ENCODE measurements at regions not wholly inside any gene's neighbourhood (a gene's known extent, or its start where the extent isn't known, plus 50 kb on each side); places are given as distances from the start of the nearest gene placed in this dataset.

DNA sequence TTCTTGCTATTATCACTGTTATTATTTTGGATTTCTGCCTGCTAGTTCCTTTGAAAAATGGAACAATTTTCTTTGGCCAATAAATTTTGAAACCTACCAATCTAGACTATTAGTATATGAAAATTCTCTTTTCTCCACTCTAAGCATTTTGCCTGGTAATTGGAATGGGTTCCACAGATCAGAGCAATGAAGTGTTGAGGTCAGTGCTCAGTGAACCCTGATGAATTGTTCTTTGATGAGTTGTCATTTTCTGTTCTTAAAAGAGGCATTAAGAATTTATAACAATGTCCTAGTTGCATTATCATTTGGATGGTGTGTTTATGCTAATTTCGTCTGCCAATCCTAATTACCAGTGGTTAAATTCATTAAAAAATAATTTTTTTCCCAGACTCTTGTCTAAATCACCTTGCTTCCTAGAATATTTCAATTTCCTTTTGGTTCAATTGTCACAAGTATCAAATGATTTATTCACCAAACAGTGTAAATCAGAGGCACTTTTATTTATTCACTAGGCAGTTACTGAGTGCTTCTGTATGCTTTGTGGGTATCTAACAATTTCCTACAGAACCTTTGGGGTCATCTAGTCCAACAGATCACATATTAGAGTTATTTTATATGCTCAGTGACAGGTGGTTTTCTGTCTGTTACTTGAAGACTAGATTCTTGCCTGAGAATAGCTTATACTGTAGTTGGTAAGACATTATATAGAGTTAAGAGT is 239.0 kb downstream of the DNAJB9 start:
- DNase-seq, result no peak
- Histone ChIP-seq H3K27me3 (no peaks in the 10 kb centered on the region), H3K27ac (no peak overlapping the region), H3K4me1 (no peaks in the 10 kb centered on the region), H3K9me3 (no peaks in the 10 kb centered on the region), H3K4me3 (no peak overlapping the region), H3K36me3 (no peaks in the 10 kb centered on the region)
- no peak for TF ChIP-seq CTCF (IDR thresholded peaks at IDR 0.05)
- intact Hi-C loops (cut with DNase I; ENCODE audit: low total_unique reads), result no loop called here

GRCh38 chr7:108809356-108809755 is 239.7 kb downstream of the DNAJB9 start:
- intact Hi-C loops (cut with DNase I; ENCODE audit: low total_unique reads), result no loop called here
- Histone ChIP-seq H3K4me1 (no peaks in the 10 kb centered on the region), H3K36me3 (no peaks in the 10 kb centered on the region), H3K27ac (no peak overlapping the region), H3K9me3 (no peaks in the 10 kb centered on the region), H3K27me3 (no peaks in the 10 kb centered on the region), H3K4me3 (no peak overlapping the region)
- DNase-seq, result no peak
- no peak for TF ChIP-seq CTCF (IDR thresholded peaks at IDR 0.05)

DNA sequence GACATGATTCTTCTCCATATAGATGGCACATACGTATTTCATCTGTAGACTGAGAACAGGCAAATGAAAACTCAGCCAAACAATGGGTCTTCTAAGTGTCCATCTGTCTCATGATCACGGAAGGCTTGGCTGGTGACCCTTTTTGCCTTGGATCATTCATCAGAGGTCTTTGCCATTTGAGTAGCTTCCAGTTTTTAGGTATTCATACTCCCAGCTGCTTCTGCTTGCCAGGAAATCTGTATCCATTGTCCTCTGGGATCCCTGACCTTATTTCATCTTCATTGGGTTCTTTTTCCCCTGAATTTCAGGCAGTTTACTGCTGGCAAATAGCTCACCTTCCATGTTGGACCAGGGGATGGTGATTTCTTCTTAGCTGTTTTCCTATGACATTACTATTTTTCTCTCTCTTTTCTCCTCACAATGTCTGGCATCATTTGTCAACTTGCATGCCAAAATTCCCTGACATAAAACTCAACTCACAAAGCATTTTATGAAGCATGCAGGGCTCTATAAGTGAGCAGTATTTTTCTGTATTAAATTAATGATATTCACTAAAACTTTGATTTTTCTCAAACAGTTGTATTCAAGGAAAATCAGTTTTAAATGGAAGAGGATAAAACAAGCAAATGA is 241.2 kb downstream of the DNAJB9 start:
- H3K9me3 ChIP-seq, result no peaks in the 10 kb centered on the region
- intact Hi-C loops (cut with DNase I; ENCODE audit: low total_unique reads), result no loop called here
- H3K4me1 ChIP-seq, result no peaks in the 10 kb centered on the region
- no peak overlapping the region for H3K27ac ChIP-seq
- H3K27me3 ChIP-seq, result no peaks in the 10 kb centered on the region
- DNase-seq, result no peak
- TF ChIP-seq CTCF (IDR thresholded peaks at IDR 0.05), result no peak
- no peaks in the 10 kb centered on the region for H3K36me3 ChIP-seq
- H3K4me3 ChIP-seq, result no peak overlapping the region

DNA sequence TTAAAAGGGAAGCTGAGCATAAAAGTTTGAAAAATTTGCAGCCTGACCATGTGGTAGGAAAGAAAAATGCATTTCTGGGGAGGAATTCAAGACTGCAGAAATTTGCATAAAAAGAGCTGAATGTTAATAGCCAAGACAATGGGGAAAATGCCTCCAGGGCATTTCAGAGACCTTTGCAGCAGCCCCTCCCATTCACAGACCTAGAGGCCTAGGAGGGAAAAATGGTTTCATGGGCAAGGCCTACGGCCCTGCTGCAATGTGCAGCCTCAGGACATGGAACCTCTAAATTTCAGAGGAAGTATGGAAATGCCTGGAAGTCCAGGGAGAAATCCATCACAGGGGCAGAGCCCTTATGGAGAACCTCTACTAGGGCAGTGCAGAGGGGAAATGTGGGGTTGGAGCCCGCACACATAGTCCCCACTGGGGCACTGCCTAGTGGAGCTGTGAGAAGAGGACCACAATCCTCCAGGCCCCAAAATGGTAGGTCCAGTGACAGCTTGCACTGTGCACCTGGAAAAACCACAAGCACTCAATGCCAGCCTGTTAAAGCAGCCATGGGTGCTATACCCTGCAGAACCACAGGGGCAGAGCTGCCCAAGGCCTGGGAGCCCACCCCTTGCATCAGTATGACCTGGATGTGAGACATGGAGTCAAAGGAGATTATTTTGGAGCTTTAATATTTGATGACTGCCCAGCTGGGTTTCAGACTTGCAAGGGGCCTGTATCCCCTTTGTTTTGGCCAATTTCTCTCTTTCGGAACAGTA is 243.8 kb downstream of the DNAJB9 start:
- DNase-seq, result no peak
- H3K27ac ChIP-seq, result no peak overlapping the region
- intact Hi-C loops (cut with DNase I; ENCODE audit: low total_unique reads), result no loop called here
- H3K9me3 ChIP-seq, result no peaks in the 10 kb centered on the region
- H3K27me3 ChIP-seq, result no peaks in the 10 kb centered on the region
- no peak for TF ChIP-seq CTCF (IDR thresholded peaks at IDR 0.05)
- H3K4me3 ChIP-seq, result no peak overlapping the region
- no peaks in the 10 kb centered on the region for H3K4me1 ChIP-seq
- no peaks in the 10 kb centered on the region for H3K36me3 ChIP-seq

GRCh38 chr7:108815815-108816214 is 246.1 kb downstream of the DNAJB9 start:
- DNase-seq, result no peak
- no peak for TF ChIP-seq CTCF (IDR thresholded peaks at IDR 0.05)
- Histone ChIP-seq H3K27me3 (no peaks in the 10 kb centered on the region), H3K4me1 (no peaks in the 10 kb centered on the region), H3K9me3 (no peaks in the 10 kb centered on the region), H3K27ac (no peak overlapping the region), H3K4me3 (no peak overlapping the region), H3K36me3 (no peaks in the 10 kb centered on the region)
- intact Hi-C loops (cut with DNase I; ENCODE audit: low total_unique reads), result no loop called here

Data from tibial artery (tissue), 4 donors.